Tibial nerve (tissue), 3 donors: ENCODE measurements at regions not wholly inside any gene's neighbourhood (a gene's known extent, or its start where the extent isn't known, plus 50 kb on each side); places are given as distances from the start of the nearest gene placed in this dataset.

Experiments
- POLR2A ChIP-seq, 2 donors: fragments of 450-650 bp; IDR thresholded peaks; one replicate each; pipeline ENCODE4 v1.6.1; 2017; ENCODE audit warnings: antibody characterized with exemption in 2 of 2, mild to moderate bottlenecking in 2 of 2, moderate library complexity in 2 of 2
- TF ChIP-seq, protein P1 (sequence below), 5 experiments: fragments of 200-600 bp in 3 of 5; fragments of 450-650 bp in 2 of 5; sonication (generic) in 3 of 5; IDR thresholded peaks; one replicate each; pipeline ENCODE4 v1.5.1; 2016 to 2019; ENCODE audit warnings: antibody characterized with exemption in 5 of 5, mild to moderate bottlenecking in 3 of 5, moderate library complexity in 2 of 5

DNA sequence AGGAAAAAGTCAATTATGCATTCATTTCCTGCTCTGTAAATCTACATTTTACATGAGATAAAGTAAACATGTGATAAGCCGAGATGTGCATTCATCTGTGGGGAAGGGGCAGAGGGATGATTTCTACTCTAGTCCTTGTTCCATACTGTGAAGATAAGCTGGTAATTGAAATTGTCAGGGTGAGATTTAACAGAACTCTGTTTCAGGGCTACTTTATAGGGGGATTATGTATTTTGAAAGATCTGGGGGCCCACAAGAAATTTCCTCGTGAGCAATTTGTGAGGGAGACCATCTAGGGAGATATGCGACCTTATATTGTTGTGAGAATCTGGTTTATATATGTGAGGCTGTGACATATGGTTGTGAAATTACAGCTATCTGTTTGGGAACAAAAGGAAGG is 73.1 kb upstream of the KCNK1 start:
- TF ChIP-seq, protein P1, sequence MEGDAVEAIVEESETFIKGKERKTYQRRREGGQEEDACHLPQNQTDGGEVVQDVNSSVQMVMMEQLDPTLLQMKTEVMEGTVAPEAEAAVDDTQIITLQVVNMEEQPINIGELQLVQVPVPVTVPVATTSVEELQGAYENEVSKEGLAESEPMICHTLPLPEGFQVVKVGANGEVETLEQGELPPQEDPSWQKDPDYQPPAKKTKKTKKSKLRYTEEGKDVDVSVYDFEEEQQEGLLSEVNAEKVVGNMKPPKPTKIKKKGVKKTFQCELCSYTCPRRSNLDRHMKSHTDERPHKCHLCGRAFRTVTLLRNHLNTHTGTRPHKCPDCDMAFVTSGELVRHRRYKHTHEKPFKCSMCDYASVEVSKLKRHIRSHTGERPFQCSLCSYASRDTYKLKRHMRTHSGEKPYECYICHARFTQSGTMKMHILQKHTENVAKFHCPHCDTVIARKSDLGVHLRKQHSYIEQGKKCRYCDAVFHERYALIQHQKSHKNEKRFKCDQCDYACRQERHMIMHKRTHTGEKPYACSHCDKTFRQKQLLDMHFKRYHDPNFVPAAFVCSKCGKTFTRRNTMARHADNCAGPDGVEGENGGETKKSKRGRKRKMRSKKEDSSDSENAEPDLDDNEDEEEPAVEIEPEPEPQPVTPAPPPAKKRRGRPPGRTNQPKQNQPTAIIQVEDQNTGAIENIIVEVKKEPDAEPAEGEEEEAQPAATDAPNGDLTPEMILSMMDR (IDR thresholded peaks at IDR 0.05), result no peak
- no peak for TF ChIP-seq POLR2A (IDR thresholded peaks at IDR 0.05)
